HG03565 (cell line): ENCODE measurements at regions not wholly inside any gene's neighbourhood (a gene's known extent, or its start where the extent isn't known, plus 50 kb on each side); places are given as distances from the start of the nearest gene placed in this dataset.

Experiments
- ATAC-seq: cut with Tn5 transposase; IDR thresholded peaks from one replicate; pipeline ENCODE4 v1.9.1; 2021; ENCODE audit warnings: mild to moderate bottlenecking, moderate library complexity; ENCODE audit not compliant: unreplicated experiment

DNA sequence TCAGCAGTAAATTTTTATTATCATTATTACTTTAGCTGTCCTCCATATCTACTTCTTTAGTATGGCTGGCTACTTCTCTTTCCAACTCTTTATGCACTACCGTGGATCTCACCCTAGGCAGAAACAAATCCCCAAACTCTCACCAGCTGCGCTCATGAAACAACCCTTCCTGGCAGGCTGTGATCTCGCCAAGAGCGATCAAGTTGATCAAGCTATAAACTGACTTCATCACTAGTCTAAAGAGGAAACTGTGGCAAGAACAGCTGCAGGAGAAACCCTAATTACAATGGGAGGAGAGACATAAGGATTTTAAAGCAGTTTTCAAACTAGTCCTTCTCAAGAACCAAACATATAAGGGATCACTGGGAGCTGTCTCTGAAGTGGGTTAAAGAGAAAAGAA is 160.5 kb upstream of the PRSS58 start:
- no peak for ATAC-seq

DNA sequence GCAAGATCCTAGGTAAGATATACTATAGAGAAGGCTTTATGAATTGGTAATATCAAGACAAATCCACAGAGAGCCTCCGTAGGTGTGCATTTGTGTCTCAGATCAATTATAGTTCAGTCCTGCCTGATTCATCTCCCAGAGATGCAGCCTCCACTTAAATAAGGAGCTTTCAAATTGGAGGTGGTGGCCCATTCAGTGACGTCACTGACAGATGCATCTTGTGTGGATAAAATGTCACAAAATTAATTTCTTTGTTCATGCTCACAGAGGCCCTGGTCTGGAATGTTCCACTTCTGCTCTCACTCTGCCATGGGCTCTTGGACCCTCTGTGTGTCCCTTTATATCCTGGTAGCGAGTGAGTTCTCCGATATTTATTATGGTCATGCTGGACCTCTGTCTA is 157.1 kb upstream of the PRSS58 start:
- ATAC-seq, result no peak

DNA sequence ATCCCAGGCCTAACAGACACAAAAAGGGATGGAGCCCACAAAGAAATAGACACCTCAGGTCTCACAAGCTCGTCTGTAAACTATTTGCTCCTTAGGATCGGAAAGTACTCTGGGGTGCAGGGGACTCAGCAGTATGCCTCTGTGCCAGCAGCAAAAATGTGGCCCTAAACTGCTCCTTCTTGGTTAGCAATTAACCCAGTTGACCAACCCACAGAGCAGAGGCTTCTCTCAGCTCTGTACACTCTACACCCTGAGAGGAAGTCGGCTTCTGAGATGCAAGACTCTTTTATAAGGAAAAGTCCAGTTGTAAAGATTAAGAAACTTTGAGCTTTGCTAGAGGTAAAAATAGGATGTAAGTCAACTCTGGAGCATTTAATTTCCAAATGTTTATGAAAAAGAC is 156.3 kb upstream of the PRSS58 start:
- no peak for ATAC-seq

DNA sequence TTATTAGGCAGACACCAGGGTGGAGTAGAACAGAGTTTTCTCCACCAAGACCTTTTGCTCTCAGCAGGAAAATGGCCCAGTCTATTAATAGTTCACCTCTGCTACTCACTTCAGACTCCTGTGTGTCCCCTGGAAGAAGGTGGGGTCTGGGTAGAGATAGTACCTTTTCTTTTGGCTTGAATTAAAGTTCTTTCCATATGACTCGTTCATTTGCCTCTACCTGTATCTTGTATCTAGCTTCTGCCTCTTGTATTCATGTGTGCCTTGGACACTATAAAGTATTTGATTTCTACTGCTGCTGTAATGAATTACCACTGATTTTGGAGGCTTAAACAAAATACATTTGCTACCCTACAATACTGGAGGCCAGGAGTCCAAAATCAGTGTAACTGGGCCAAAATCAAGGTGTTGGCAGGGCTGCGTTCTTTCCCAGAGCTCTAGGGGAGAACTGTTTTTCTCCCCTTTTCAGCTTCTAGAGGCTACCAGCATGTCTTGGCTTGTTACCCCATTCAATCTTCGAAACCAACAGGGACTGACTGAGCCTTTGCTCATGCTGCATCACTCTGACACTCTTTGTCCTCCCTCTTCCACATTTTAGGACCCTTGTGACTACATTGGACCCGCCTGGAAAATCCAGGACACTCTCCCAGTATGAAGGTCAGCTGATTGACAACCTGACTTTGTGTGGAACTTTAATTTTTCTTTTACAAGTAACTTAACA is 155.6 kb upstream of the PRSS58 start:
- ATAC-seq, result no peak

DNA sequence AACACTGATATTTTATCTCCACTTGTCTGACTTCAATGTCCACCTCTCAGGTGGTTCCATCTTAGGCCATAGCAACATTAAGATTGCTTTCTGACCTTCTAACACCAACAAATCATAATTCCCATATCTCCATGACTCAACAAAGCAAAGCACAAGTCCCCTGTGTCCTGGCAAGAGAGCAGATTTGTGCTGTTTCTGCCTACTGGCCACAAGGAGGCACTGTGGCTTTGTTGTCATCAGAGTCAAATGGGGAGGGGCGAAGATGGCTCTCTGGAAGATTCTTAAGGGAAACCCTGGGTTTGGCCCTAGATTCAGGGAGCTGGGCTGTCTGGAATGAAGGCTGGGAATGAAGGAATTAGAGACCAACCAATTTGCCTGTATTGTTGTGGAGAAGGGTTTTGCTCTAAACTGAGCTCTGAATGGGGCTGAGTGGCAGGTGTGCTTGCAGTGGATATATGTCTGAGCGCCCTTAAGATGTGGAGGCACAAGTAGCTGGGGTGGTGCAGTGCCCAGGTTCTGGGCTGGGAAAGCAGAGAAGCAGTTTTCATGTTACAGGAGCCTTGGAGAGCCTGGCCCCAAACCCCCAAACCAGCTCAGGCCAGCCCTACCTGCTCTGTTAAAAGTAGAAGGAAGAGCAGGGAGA is 154.8 kb upstream of the PRSS58 start:
- ATAC-seq, result peak; percentile 84

DNA sequence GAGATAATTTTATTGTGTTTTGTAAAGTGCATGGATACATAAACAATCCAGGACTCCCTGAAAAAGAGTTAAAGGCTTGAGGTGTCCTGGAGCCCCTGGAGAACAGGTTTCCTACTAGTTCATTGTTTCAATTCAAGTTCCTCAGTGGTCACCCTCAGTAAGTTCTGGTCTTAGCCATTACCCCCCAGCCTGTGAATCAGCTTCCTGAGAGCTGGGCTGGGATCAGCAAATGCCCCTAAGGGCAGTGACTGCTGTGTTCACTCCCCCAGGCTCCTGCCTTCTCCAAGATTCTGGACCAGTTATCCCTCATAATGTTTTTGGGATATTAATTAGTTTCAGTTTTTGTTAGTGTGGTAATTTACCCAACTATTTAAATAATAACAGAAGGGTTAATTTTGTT is 151.6 kb upstream of the PRSS58 start:
- ATAC-seq, result no peak

DNA sequence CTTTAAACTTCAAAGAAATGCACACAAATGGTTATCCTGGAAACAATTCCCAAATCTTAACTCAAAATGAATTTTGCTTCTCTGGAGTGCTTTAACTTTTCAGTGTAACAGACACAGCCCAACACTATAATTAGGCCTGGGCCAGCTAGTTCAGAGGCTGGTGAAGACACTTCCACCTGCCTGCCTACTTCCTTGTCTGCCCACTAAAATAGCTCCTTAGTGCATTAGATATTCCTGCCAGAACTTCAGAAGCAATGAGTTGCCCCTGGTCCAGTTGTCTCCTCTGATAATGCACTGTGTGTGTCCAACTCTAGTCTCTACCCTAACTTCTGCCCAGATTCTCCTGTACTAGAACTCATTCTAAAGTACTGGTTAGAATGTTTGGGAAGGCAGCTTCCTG is 150.9 kb upstream of the PRSS58 start:
- no peak for ATAC-seq

DNA sequence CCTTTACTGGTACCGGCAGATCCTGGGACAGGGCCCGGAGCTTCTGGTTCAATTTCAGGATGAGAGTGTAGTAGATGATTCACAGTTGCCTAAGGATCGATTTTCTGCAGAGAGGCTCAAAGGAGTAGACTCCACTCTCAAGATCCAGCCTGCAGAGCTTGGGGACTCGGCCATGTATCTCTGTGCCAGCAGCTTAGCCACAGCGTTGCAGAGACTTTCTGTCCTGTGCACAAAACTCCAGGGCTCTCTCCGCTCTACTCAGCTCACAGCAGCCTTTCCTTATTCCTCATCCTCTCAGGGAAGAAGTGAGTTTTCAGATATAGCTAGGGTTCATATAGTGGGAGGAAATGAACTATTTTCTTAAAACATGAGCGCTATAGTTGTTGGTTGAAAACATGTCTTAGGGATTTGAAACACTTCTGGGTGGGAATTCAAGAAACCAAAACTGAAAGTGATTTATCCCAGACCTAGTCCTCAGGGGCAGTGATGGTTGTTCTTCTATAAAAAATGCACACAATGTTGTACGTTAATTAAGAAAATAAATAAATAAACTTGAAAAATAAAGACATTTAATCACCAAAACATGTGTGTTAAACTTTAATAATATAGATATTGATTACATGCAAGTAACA is 150.2 kb upstream of the PRSS58 start:
- no peak for ATAC-seq

DNA sequence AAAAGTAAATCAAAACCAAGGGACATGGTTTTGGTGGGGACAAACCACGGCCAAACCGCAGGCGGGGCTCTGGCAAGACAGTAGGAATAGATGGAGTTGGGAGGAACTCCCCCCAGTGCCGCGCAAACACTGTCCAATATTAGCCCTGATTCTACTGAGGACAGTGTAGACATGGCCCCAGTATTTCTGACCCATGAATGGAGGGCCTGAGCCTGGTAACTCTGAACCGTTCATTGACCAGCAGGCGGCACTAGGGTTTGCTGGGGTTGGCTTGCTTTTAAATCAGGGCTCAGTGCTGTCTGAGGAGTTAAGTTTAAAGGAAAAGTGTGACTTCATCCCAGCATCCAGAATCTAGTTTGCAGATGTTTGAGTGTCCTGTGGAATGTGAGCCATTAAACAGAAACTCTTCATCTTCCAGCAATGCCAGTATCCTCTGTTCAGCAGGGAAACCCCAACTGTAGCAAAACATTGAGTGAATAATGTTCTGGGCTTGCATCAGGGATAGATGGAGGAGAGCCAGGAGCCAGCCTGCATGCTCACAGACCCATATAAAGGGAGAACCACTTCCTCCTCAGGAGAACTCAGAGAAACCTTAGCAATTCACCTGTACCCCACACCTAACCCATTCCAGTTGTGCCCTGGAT is 147.4 kb upstream of the PRSS58 start:
- no peak for ATAC-seq

DNA sequence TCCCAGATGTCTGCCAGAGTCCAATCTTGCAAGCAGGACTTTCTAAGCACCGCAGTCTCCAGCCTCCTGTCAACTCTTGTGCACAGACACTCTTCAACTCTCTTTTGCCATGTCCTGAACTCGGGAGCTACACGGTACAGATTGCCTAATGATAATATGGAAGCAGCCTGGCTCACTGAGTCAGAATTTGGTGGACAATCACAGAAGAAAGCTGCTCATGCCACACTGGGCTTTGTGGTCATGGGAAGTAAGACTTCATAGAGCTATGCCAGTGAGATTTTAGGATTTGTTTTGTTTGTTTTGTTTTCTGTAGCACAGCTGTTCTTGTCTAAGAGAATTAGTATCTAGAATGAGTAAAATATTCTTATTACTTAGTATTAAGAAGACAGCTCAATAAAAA is 144.1 kb upstream of the PRSS58 start:
- no peak for ATAC-seq

DNA sequence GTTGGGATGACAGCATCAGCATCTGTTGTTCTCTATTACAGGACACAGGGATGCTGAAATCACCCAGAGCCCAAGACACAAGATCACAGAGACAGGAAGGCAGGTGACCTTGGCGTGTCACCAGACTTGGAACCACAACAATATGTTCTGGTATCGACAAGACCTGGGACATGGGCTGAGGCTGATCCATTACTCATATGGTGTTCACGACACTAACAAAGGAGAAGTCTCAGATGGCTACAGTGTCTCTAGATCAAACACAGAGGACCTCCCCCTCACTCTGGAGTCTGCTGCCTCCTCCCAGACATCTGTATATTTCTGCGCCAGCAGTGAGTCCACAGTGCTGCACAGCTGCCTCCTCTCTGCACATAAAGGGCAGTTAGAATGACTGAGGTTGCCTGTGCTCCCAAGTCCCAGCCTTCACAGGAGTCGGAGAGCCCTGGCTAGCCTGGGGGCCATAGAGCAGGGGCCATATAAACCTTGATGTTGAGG is 142.2 kb upstream of the PRSS58 start:
- no peak for ATAC-seq

DNA sequence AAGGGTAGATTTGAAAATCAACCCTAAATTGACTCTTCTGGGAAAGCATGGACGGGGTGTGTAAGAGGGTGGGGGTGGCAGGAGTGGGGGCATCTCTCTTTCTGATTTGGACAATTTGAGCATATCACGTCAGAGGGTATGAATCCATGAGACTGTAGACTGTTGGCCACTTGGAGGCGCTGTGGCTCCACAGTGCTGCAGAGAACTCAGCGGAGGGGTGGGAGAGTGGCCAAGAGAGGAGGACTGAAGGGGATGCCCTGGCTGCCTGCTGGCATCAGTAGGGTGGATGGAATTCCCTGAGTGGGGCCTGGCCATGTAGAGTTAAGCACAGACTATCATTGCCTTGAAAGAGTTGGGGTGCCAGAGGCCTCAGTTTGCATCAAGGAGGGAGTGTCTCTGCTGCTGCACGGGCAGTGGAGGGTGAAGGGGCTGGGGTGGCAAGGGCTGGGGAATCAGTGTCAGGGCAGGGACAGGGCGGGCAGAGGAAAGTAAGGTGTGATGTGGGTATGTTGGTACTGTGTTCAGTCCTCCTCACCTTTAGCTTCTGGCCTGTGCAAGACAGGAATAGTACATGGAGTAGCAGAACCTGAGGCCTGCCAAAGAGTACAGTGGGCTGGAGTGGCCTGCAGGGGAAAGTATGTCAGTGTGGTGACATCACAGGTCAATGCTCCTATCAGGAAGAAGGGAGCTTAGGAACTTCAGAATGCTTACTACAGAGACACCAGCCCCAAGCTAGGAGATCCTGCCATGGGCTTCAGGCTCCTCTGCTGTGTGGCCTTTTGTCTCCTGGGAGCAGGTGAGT is 133.5 kb upstream of the PRSS58 start:
- ATAC-seq, result no peak

DNA sequence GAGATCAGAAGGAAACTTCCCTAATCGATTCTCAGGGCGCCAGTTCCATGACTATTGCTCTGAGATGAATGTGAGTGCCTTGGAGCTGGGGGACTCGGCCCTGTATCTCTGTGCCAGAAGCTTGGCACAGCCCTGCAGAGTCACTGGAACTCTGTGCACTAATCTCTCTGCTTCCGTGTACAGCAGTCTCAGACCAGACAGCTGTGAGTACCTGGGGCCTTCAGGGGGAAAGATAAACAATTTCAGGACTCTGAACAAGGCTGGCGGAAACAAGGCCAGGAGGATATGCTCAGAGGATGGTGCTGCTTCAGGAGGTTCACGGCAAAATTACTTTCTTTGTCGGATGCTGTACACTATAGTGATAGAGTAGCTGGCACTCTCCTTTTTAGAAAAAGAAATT is 131.7 kb upstream of the PRSS58 start:
- ATAC-seq, result no peak

DNA sequence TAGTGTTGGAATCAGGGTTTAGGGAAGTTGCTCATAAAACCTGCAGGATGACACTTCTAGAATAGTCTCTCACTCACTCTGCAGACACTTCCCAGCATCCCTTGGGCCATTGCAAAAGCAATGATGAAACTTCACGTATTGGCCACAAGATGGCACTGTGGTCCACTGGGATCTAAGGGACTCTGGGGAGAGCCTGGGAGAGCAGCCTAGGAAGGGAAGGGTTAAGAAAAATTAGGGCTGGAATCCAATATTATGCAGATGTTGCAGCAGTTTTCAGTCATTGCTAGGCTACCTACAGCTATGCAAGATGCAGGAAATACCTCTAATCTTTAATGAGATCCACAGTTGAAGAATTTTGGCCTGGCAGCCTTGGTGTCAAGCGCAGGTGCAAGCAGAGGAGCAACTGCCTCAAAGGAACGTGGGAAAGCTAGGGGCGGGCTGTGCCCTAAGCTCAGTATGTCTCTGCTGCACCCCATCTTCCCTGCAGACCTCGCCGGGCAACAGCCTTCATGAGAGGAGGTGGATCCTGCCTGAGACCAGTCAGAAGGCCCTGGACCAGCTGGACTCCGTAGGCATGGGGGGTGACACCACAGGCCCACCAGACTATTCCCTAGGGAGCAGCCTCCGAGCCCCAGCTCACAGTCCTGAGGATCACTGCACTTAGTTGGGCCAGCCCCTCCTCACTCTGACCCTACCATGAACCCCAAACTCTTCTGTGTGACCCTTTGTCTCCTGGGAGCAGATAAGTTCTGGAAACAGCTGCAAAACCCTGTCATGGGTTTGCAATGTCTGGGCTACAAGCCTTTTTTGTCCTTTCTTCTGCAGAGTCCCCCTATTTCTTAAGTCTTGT is 127.9 kb upstream of the PRSS58 start:
- peak; percentile 76 for ATAC-seq

DNA sequence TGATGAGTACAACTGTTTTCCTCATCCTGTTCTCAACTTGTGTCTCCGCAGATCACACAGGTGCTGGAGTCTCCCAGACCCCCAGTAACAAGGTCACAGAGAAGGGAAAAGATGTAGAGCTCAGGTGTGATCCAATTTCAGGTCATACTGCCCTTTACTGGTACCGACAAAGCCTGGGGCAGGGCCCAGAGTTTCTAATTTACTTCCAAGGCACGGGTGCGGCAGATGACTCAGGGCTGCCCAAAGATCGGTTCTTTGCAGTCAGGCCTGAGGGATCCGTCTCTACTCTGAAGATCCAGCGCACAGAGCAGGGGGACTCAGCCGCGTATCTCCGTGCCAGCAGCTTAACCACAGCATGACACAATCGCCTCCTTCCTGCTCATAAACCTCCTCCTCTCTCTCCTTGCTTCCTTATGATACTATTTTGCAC is 126.7 kb upstream of the PRSS58 start:
- no peak for ATAC-seq

DNA sequence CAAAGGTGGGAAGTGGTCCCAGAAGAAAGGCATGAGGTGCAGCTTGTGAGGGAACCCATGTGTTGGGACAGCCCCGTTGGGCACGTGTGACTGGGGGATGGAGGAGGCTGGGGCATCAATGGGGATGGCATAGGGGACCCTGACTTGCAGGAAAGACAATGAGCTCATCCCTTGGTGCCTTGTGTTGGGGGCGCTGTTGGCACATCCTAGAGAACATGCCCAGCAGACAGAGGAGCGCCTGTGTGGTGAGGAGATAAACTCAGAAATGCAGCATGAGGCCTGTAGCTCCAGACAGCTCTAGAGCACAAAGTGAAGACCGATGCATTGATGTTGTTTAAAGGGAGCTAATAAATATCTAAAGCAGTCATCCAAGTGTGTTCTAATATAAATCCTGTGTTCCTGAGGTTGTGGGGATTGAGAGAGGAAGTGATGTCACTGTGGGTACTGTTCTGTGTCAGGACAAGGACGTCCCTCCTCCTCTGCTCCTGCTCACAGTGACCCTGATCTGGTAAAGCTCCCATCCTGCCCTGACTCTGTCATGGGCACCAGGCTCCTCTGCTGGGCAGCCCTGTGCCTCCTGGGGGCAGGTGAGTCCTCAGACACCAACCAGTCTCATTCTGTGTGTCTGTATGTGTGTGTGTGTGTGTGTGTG is 126.1 kb upstream of the PRSS58 start:
- no peak for ATAC-seq

DNA sequence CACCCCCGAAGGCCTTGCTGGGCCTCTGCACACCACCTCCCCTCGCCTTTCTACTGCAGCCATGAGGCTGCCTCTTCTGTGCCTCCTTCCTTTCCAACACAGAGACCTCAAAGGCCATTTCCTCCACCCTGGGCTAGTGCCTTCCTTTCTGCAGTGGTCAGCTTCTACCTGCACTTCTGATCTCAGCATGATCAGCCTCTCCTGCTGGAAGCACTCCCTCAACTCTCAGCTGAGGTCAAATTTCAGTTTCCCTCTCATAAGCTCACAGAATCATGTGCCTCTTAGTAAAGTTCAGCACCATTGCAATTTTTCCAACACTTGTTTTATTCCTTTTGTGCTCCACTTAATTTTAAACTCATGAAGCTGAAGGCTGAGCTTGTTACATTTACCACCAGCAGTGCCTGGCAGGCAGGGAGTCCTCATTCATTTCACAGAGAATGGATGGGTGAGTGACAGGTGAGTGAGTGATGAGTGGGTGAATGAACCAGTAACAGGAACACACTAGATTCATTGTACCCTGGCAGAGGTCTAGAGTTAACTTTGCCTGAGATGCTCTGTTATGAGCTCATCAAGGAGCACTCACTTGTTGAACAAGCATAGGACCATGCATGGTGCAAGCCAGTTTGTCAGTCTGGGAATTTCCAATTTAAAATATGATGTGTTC is 124.0 kb upstream of the PRSS58 start:
- ATAC-seq, result no peak

DNA sequence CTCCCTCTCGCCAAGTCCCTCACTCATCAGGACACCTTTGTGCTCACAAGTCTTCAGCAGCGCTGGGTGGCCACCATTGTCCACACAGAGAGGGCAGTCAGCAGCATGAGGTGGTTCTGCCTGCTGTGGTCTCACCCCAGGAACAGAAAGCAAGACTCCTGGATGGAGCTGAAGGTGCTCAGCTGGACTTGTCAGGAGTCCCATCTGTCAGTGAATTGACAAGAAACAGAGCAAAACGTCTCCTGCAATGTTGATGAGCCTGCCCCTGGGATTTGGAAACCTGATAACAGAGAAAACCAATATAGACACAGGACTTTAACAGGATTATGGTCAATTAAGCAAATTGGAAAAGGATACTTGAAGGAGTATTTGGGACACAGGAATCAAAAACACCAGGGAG is 122.2 kb upstream of the PRSS58 start:
- no peak for ATAC-seq
